Liver (tissue), 3 donors: ENCODE measurements at regions not wholly inside any gene's neighbourhood (a gene's known extent, or its start where the extent isn't known, plus 50 kb on each side); places are given as distances from the start of the nearest gene placed in this dataset.

Experiments
- CTCF ChIP-seq: fragments of 150-350 bp; IDR thresholded peaks from 2 replicates; pipeline ENCODE4 v1.5.1; 2017; ENCODE audit warnings: improper control_type of control experiment, low read depth, low read length; ENCODE audit not compliant: missing input control
- FOXA2 ChIP-seq: IDR thresholded peaks from 2 replicates; pipeline ENCODE4 v1.6.1; 2016; ENCODE audit warnings: antibody characterized with exemption
- GABPA ChIP-seq, 2 donors: IDR thresholded peaks in 1 of 2; conservative IDR thresholded peaks in 1 of 2; 2 replicates each; pipeline ENCODE4 v1.6.1; 2016; ENCODE audit warnings: antibody characterized with exemption in 2 of 2, mild to moderate bottlenecking in 1 of 2, moderate library complexity in 1 of 2
- HNF4G ChIP-seq: IDR thresholded peaks from 2 replicates; pipeline ENCODE4 v1.6.1; 2016; ENCODE audit warnings: antibody characterized with exemption
- RAD21 ChIP-seq, 2 donors: IDR thresholded peaks; 2 replicates each; pipeline ENCODE4 v1.6.1; 2016; ENCODE audit warnings: antibody characterized with exemption in 2 of 2, mild to moderate bottlenecking in 2 of 2
- TF ChIP-seq, protein P1 (sequence below): IDR thresholded peaks from 2 replicates; pipeline ENCODE4 v1.6.1; 2016; ENCODE audit warnings: antibody characterized with exemption
- donor health status: healthy.
- donor health status: healthy.

GRCh38 chr2:156079845-156080244, 252.7 kb downstream of the NR4A2 start:
- no peak for TF ChIP-seq GABPA (IDR thresholded peaks at IDR 0.05 in 1 of 2, conservative IDR thresholded peaks at IDR 0.05 in 1 of 2)
- no peak for TF ChIP-seq RAD21 (IDR thresholded peaks at IDR 0.05)
- no peak for TF ChIP-seq CTCF
- no peak for TF ChIP-seq FOXA2
- TF ChIP-seq, protein P1, sequence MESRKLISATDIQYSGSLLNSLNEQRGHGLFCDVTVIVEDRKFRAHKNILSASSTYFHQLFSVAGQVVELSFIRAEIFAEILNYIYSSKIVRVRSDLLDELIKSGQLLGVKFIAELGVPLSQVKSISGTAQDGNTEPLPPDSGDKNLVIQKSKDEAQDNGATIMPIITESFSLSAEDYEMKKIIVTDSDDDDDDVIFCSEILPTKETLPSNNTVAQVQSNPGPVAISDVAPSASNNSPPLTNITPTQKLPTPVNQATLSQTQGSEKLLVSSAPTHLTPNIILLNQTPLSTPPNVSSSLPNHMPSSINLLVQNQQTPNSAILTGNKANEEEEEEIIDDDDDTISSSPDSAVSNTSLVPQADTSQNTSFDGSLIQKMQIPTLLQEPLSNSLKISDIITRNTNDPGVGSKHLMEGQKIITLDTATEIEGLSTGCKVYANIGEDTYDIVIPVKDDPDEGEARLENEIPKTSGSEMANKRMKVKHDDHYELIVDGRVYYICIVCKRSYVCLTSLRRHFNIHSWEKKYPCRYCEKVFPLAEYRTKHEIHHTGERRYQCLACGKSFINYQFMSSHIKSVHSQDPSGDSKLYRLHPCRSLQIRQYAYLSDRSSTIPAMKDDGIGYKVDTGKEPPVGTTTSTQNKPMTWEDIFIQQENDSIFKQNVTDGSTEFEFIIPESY = no peak
- TF ChIP-seq HNF4G = no peak
